ENCODE measurements at regions not wholly inside any gene's neighbourhood (a gene's known extent, or its start where the extent isn't known, plus 50 kb on each side); places are given as distances from the start of the nearest gene placed in this dataset.
"Not testable (repeated sequence)": the region's sequence is repeated elsewhere in the genome, so short reads cannot be mapped to it uniquely, and the experiment has no call there.

DNA sequence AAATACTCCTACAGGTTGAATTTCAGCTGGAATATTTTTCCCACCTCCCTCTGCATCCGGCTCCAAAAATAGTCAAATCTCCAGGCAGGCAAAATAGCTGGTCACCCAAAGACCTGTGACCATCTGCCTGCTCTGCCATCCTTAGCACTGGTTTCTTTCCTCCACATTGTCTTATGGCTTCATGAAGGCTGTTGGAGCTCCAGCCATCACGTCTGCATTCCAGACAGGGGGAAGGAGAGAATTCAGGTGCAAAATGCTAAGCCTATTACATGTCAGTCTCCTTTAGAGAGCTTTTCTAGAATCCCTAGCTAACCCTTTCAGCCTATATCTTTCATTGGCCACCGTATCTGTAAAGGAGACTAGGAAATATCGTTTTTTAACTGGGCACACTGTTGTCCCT, 367.7 kb downstream of the BCL2L11 start:
- TF ChIP-seq, protein P1, sequence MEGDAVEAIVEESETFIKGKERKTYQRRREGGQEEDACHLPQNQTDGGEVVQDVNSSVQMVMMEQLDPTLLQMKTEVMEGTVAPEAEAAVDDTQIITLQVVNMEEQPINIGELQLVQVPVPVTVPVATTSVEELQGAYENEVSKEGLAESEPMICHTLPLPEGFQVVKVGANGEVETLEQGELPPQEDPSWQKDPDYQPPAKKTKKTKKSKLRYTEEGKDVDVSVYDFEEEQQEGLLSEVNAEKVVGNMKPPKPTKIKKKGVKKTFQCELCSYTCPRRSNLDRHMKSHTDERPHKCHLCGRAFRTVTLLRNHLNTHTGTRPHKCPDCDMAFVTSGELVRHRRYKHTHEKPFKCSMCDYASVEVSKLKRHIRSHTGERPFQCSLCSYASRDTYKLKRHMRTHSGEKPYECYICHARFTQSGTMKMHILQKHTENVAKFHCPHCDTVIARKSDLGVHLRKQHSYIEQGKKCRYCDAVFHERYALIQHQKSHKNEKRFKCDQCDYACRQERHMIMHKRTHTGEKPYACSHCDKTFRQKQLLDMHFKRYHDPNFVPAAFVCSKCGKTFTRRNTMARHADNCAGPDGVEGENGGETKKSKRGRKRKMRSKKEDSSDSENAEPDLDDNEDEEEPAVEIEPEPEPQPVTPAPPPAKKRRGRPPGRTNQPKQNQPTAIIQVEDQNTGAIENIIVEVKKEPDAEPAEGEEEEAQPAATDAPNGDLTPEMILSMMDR (IDR thresholded peaks at IDR 0.05) = not testable (repeated sequence)
- not testable (repeated sequence) for TF ChIP-seq EZH2phosphoT487 (IDR thresholded peaks at IDR 0.05)

All from neural progenitor cell (in vitro differentiated cells).